Kidney epithelial cell (primary cell): ENCODE measurements at regions not wholly inside any gene's neighbourhood (a gene's known extent, or its start where the extent isn't known, plus 50 kb on each side); places are given as distances from the start of the nearest gene placed in this dataset.
A peak's percentile ranks its signal among the peaks of the same experiment; 100 is the strongest.

Experiments used
- DNase-seq: peaks from one replicate; pipeline ENCODE4 v3.0.0-alpha.2; 2010; ENCODE audit warnings: low read depth
- H3K27me3 ChIP-seq: 2 replicates; pipeline ENCODE4 v1.6.0; 2011; ENCODE audit warnings: low read length; ENCODE audit not compliant: control insufficient read depth, insufficient read depth
- H3K36me3 ChIP-seq: 2 replicates; pipeline ENCODE4 v1.5.1; 2011; ENCODE audit warnings: low read length; ENCODE audit not compliant: control insufficient read depth, insufficient read depth
- H3K4me3 ChIP-seq: 2 replicates; pipeline ENCODE4 v1.5.1; 2011; ENCODE audit warnings: low read depth, mild to moderate bottlenecking, control low read depth, low read length
- TF ChIP-seq, protein P1 (sequence below): IDR thresholded peaks from 2 replicates; pipeline ENCODE4 v1.5.1; 2011; ENCODE audit warnings: mild to moderate bottlenecking, moderate library complexity, low read length, control low read depth, inconsistent platforms; ENCODE audit not compliant: insufficient read depth, poor library complexity, severe bottlenecking

GRCh38 chr2:238570391-238570790 is 143.7 kb downstream of the ASB1 start:
- no peak for DNase-seq
- Histone ChIP-seq H3K27me3 (no peaks in the 10 kb centered on the region), H3K36me3 (no peaks in the 10 kb centered on the region), H3K4me3 (no peak overlapping the region)
- TF ChIP-seq, protein P1, sequence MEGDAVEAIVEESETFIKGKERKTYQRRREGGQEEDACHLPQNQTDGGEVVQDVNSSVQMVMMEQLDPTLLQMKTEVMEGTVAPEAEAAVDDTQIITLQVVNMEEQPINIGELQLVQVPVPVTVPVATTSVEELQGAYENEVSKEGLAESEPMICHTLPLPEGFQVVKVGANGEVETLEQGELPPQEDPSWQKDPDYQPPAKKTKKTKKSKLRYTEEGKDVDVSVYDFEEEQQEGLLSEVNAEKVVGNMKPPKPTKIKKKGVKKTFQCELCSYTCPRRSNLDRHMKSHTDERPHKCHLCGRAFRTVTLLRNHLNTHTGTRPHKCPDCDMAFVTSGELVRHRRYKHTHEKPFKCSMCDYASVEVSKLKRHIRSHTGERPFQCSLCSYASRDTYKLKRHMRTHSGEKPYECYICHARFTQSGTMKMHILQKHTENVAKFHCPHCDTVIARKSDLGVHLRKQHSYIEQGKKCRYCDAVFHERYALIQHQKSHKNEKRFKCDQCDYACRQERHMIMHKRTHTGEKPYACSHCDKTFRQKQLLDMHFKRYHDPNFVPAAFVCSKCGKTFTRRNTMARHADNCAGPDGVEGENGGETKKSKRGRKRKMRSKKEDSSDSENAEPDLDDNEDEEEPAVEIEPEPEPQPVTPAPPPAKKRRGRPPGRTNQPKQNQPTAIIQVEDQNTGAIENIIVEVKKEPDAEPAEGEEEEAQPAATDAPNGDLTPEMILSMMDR: no peak

GRCh38 chr2:238570926-238571325 is 144.2 kb downstream of the ASB1 start:
- TF ChIP-seq, protein P1: no peak
- no peak for DNase-seq
- no peaks in the 10 kb centered on the region for H3K27me3 ChIP-seq
- H3K4me3 ChIP-seq: no peak overlapping the region
- H3K36me3 ChIP-seq: no peaks in the 10 kb centered on the region

GRCh38 chr2:238571661-238572372 is 145.1 kb downstream of the ASB1 start:
- TF ChIP-seq, protein P1: no peak
- DNase-seq: no peak
- H3K4me3 ChIP-seq: no peak overlapping the region
- no peaks in the 10 kb centered on the region for H3K27me3 ChIP-seq
- no peaks in the 10 kb centered on the region for H3K36me3 ChIP-seq

- TF ChIP-seq, protein P1: peak; percentile 51
Measured at GRCh38 chr2:238573065-238573778, 146.5 kb downstream of the ASB1 start.

GRCh38 chr2:238573916-238574315 is 147.2 kb downstream of the ASB1 start:
- Histone ChIP-seq H3K4me3 (no peak overlapping the region), H3K27me3 (no peaks in the 10 kb centered on the region), H3K36me3 (no peaks in the 10 kb centered on the region)
- TF ChIP-seq, protein P1: no peak
- no peak for DNase-seq

More at GRCh38 chr2:238573065-238573778, 146.5 kb downstream of the ASB1 start:
- DNase-seq: no peak
- no peaks in the 10 kb centered on the region for H3K36me3 ChIP-seq
- H3K4me3 ChIP-seq: no peak overlapping the region
- no peaks in the 10 kb centered on the region for H3K27me3 ChIP-seq
